ENCODE measurements at regions not wholly inside any gene's neighbourhood (a gene's known extent, or its start where the extent isn't known, plus 50 kb on each side); places are given as distances from the start of the nearest gene placed in this dataset.

GRCh38 chr10:9900751-9901150 is 1116.9 kb upstream of the CELF2 start:
- Mint-ChIP-seq H3K9me3 (peaks cover 1% of the 10 kb centered on the region), H3K27ac (no peak overlapping the region), H3K4me3 (no peak overlapping the region), H3K4me1 (no peaks in the 10 kb centered on the region), H3K36me3 (ENCODE audit: low read depth) (no peaks in the 10 kb centered on the region), H3K27me3 (ENCODE audit: low read depth, poor library complexity) (peaks cover 7% of the 10 kb centered on the region)
- no peak for TF ChIP-seq CTCF (IDR thresholded peaks at IDR 0.05)
- DNase-seq = no peak

- H3K9me3 Mint-ChIP-seq = peaks cover 5% of the 10 kb centered on the region
- no peak for DNase-seq
- H3K4me3 Mint-ChIP-seq = no peak overlapping the region
- H3K27ac Mint-ChIP-seq = no peak overlapping the region
- H3K4me1 Mint-ChIP-seq = no peaks in the 10 kb centered on the region
- no peak for TF ChIP-seq CTCF (IDR thresholded peaks at IDR 0.05)
- peaks cover 6% of the 10 kb centered on the region for H3K27me3 Mint-ChIP-seq (ENCODE audit: low read depth, poor library complexity)
- H3K36me3 Mint-ChIP-seq (ENCODE audit: low read depth) = no peaks in the 10 kb centered on the region
Observed at GRCh38 chr10:9901971-9902370, 1115.7 kb upstream of the CELF2 start.

- peaks cover 11% of the 10 kb centered on the region for H3K27me3 Mint-ChIP-seq (ENCODE audit: low read depth, poor library complexity)
- DNase-seq = no peak
- no peaks in the 10 kb centered on the region for H3K4me1 Mint-ChIP-seq
- TF ChIP-seq CTCF (IDR thresholded peaks at IDR 0.05) = no peak
- no peak overlapping the region for H3K27ac Mint-ChIP-seq
- H3K4me3 Mint-ChIP-seq = no peak overlapping the region
- H3K9me3 Mint-ChIP-seq = peaks cover 11% of the 10 kb centered on the region
- H3K36me3 Mint-ChIP-seq (ENCODE audit: low read depth) = no peaks in the 10 kb centered on the region
Observed at GRCh38 chr10:9910446-9910845, 1107.2 kb upstream of the CELF2 start.

GRCh38 chr10:9911488-9911887 is 1106.2 kb upstream of the CELF2 start:
- Mint-ChIP-seq H3K9me3 (peaks cover 6% of the 10 kb centered on the region), H3K27me3 (ENCODE audit: low read depth, poor library complexity) (peaks cover 11% of the 10 kb centered on the region)

GRCh38 chr10:9913876-9914514 is 1103.7 kb upstream of the CELF2 start:
- no peak overlapping the region for H3K27ac Mint-ChIP-seq
- H3K4me1 Mint-ChIP-seq = no peaks in the 10 kb centered on the region
- no peak overlapping the region for H3K4me3 Mint-ChIP-seq
- no peak for DNase-seq
- H3K27me3 Mint-ChIP-seq (ENCODE audit: low read depth, poor library complexity) = peaks cover 11% of the 10 kb centered on the region
- H3K9me3 Mint-ChIP-seq = no peaks in the 10 kb centered on the region
- TF ChIP-seq CTCF (IDR thresholded peaks at IDR 0.05) = no peak
- no peaks in the 10 kb centered on the region for H3K36me3 Mint-ChIP-seq (ENCODE audit: low read depth)

More at GRCh38 chr10:9911488-9911887, 1106.2 kb upstream of the CELF2 start:
- no peaks in the 10 kb centered on the region for H3K4me1 Mint-ChIP-seq
- H3K27ac Mint-ChIP-seq = no peak overlapping the region
- H3K36me3 Mint-ChIP-seq (ENCODE audit: low read depth) = no peaks in the 10 kb centered on the region
- no peak for DNase-seq
- TF ChIP-seq CTCF (IDR thresholded peaks at IDR 0.05) = no peak
- H3K4me3 Mint-ChIP-seq = no peak overlapping the region

GRCh38 chr10:9921544-9921943 is 1096.1 kb upstream of the CELF2 start:
- Mint-ChIP-seq H3K9me3 (peaks cover 7% of the 10 kb centered on the region), H3K27me3 (ENCODE audit: low read depth, poor library complexity) (peaks cover 6% of the 10 kb centered on the region), H3K27ac (no peak overlapping the region), H3K4me1 (peaks cover 12% of the 10 kb centered on the region), H3K4me3 (no peak overlapping the region), H3K36me3 (ENCODE audit: low read depth) (no peaks in the 10 kb centered on the region)
- TF ChIP-seq CTCF (IDR thresholded peaks at IDR 0.05) = no peak
- DNase-seq = no peak

Data from nephron progenitor cell (in vitro differentiated cells).